Activated CD4-positive, alpha-beta T cell treated with anti-CD3 and anti-CD28 coated beads, Interleukin-2, Interleukin-4, amounts not matched to agents 100 ng/mL and 50 ng/mL, durations not matched to agents 16 hours and 8 hours (primary cell): ENCODE measurements at regions not wholly inside any gene's neighbourhood (a gene's known extent, or its start where the extent isn't known, plus 50 kb on each side); places are given as distances from the start of the nearest gene placed in this dataset.

Experiments used
- DNase-seq: peaks from one replicate; pipeline ENCODE4 v3.0.0-alpha.2; 2020; ENCODE audit warnings: low spot score

DNA sequence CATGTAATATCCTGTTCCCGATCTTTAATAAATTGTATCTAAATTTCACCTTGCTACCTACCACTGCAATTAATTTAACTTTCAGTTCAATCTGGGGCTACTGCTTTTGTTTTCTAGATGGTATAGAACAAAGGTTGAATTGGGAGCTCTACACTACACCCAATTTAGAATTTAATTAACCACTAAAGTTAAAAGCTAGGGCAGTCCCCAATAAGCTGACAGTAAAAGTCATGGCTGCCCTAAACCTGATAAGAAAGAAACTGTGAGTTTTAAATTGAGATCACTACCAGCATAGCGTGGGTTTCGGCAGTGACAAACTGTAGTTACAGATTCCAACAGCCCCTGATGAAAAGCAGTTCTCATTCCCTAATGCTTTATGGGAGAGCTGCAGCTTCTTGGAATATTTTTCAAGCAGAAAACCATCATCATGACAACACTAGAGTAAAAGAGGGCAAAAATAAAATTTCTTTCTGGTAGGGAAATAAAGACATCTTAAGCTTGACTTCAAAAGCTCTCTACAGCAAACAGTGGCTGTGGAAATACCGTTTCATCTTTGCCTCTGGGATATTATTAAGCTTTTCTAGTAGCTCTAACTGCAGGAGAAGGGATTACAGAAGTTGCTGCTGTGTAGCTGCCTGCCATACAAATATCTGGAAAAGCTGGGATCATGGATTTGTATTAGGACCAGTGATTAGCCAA lies 1372.1 kb downstream of the EPHA7 start:
- DNase-seq, result no peak

GRCh38 chr6:92044312-92044711 lies 1375.0 kb downstream of the EPHA7 start:
- no peak for DNase-seq

- DNase-seq, result no peak
Observed at GRCh38 chr6:92043777-92044176, 1375.6 kb downstream of the EPHA7 start.

GRCh38 chr6:92026878-92027277 lies 1392.5 kb downstream of the EPHA7 start:
- DNase-seq, result no peak

GRCh38 chr6:92024881-92025280 lies 1394.5 kb downstream of the EPHA7 start:
- DNase-seq, result no peak

DNA sequence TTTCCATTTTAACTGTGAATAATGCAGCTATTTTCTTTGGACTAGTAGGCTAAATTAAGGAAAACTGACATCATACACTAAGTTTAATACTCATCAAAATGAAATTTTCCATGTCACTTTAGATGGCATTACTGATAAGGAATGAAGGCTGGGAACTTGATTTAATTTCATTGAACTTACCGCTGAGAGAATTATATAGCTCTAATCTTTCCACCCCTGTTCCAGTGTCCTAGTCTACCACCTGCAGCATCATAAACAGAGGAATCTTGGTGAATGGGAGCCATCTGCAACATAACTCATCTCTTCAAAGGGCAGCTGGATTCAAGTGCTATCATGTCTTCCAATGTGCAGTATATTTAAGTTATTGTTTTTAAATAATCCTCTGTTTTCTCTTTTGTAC lies 1395.2 kb downstream of the EPHA7 start:
- DNase-seq, result no peak

DNA sequence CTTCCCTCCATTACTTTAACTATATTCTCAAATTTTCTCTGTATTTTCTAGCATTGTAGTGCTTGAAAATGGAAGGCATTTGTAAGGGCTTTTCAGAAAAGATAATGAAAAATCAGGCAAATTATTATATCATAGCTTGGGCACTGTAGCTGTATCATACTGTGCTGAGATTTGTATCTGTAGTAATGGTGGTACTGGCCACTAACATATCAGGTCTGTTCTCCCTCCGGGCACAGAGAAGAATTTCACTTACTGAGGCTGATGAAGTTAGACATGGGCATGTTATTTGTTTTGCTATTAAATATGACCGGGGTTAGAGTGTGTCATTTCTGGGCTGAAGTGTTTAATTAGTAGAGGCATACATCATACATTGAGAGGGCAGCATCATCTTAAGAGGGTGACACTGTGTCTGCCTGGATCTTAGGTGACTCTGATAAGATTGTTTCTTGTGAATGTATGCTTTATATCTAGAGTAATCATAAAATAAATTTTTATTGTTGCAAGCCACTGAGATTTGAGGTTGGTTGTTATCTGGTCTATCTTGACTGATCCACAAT lies 1395.9 kb downstream of the EPHA7 start:
- no peak for DNase-seq

GRCh38 chr6:92011681-92012245 lies 1407.6 kb downstream of the EPHA7 start:
- no peak for DNase-seq

DNA sequence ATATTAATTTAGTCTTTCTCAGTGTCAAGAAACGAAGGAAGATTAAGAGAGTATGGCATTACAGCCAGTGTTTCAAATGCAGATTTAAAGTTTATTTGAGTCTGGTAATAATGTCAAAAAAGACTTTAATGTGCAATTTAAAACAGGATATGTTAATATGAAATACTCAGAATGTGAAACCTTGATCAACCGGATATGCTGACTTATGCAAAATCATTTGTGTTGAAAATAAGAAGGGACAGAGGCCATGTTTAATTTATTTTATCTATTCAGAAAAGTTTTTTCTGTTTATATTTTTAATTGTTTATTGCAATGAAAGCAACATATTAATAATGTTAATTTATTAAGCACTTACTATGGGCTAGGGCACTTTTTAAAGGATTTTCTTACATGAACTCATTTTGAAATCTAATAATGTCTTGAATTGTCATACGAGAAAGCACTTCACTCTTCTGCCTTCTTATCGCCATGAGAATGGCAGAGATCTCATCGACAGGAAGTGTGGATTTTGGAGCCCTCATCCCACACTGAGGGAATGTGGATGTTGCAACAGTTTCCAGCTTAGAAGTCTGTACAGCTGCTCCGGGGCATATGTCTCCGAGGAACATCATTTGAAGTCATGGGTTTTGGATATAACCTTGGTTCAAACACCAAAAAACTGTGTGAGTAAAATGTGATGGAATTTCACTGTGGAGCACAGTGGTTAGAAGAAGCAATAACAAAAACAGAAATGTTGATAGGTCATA lies 1410.4 kb downstream of the EPHA7 start:
- DNase-seq, result no peak

GRCh38 chr6:92000112-92000511 lies 1413.2 kb upstream of the MAP3K7 start:
- DNase-seq, result no peak

- no peak for DNase-seq
Observed at GRCh38 chr6:91994787-91995186, 1407.9 kb upstream of the MAP3K7 start.

DNA sequence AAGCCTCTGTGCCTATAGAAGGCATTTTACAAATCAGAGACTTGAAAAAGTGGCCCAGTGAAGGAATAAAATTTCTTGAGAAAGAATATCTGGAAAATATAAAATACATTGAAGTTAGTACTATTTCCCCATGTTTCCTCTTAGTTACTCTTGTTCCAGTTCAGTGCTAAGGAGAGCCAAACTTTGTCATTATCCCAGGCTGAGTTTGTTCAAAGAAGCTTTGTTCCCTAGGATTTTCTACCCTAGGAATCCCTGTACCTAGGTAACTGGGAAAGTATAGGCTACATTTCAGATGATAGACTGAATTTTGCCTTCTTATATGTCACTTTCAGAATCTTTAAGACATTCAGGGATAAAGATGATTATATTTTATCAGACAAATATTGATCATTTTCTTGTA lies 1395.7 kb upstream of the MAP3K7 start:
- DNase-seq, result no peak

GRCh38 chr6:91976797-91977196 lies 1389.9 kb upstream of the MAP3K7 start:
- no peak for DNase-seq

- no peak for DNase-seq
Observed at GRCh38 chr6:91970700-91971099, 1383.8 kb upstream of the MAP3K7 start.

- no peak for DNase-seq
Observed at GRCh38 chr6:91965872-91966271, 1379.0 kb upstream of the MAP3K7 start.

DNA sequence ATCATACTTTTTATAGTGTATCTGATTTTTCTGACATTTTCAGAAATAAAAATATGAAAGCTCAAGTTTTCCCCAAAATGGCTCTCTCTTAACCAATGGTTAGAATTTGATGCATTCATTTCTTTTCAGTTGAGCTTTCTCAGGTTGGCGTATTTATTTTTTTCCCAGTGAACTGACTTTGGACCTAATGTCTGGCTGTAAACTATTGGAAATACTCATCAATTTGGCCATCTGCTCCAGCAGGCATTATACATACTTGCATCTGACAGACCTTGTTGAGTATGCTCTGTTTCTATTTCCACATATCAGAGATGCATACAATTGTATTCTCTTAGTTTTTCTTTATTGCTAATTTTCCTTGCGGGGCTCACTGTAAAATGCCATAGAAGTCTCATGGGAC lies 1374.8 kb upstream of the MAP3K7 start:
- no peak for DNase-seq

- DNase-seq, result no peak
Observed at GRCh38 chr6:91961236-91961635, 1374.4 kb upstream of the MAP3K7 start.

- no peak for DNase-seq
Observed at GRCh38 chr6:91941838-91942237, 1355.0 kb upstream of the MAP3K7 start.

DNA sequence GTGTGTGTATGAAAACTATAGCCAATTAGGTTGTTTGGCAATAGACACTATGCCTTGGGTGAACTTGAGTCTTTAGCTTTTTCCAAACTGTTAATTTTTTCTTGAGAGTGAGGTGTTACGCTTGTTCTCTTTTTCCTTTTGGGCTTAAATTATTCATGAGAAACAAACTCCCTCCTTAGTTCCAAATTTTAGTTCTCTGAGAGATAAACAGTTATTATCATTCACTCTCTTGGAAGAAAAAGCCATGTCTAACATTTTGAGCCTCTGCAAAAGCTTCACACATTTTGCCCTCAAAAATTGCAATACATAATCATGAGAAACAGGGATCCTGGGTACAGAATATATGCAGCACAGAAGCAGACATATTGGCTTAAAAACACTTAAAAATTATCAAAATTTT lies 1353.9 kb upstream of the MAP3K7 start:
- no peak for DNase-seq

GRCh38 chr6:91926827-91927226 lies 1340.0 kb upstream of the MAP3K7 start:
- no peak for DNase-seq

GRCh38 chr6:91926361-91926760 lies 1339.5 kb upstream of the MAP3K7 start:
- no peak for DNase-seq

- no peak for DNase-seq
Observed at GRCh38 chr6:91911945-91912344, 1325.1 kb upstream of the MAP3K7 start.

- no peak for DNase-seq
Observed at GRCh38 chr6:91904586-91905164, 1317.8 kb upstream of the MAP3K7 start.
